K562 (cell line): ENCODE measurements at regions not wholly inside any gene's neighbourhood (a gene's known extent, or its start where the extent isn't known, plus 50 kb on each side); places are given as distances from the start of the nearest gene placed in this dataset.

Source experiments
- ATAC-seq: fragments of 200-7000 bp; cut with Tn5 transposase; 3 replicates; pipeline ENCODE4 v1.9.1; 2020; ENCODE audit warnings: moderate library complexity
- BruUV-seq: library from RNA; stranded (reverse); fragments of 400-500 nt; replicated peaks from 2 replicates; lab custom pipeline; 2021; lab: Mats Ljungman, UMichigan
- CTCF ChIA-PET: fragments of 300-600 bp; formaldehyde crosslinking; extraction: SDS; loops from one replicate; lab custom pipeline; 2021; ENCODE audit warnings: low intra/inter-chr PET ratio; lab: Yijun Ruan, JAX
- POLR2A ChIA-PET: fragments of 300-600, 350-650 bp; sonication (Branson Sonifier 250); formaldehyde crosslinking; extraction: SDS; loops from one replicate; lab custom pipeline; 2021; ENCODE audit warnings: antibody characterized with exemption, inconsistent platforms; lab: Yijun Ruan, JAX
- DNase-seq, 4 experiments: peaks; one replicate each; pipeline versions ENCODE4 v3.0.0 to v3.0.0-alpha.2; 2011 to 2018; ENCODE audit warnings: low spot score in 3 of 4, mixed read lengths in 3 of 4; ENCODE audit errors: extremely low read depth in 1 of 4
- FAIRE-seq: peaks from 2 replicates; lab custom pipeline; 2011; peaks lifted over from hg19 to GRCh38; lab: Jason Lieb, UNC
- H2AFZ ChIP-seq: 2 replicates; pipeline ENCODE4 v1.6.0; 2011; ENCODE audit warnings: low read depth, low read length, control low read depth, inconsistent platforms
- H3K27ac ChIP-seq: fragments of 200-600 bp; 3 replicates; pipeline ENCODE4 v1.8.0; 2011; ENCODE audit warnings: low read depth, mild to moderate bottlenecking, control low read depth, inconsistent platforms, low read length, moderate library complexity, mixed read lengths; ENCODE audit errors: extremely low read depth
- H3K27me3 ChIP-seq, 2 experiments: fragments of 300-600 bp in 1 of 2; 2 replicates in 1 of 2; 3 replicates in 1 of 2; pipeline versions ENCODE4 v1.6.0 to v1.8.0; 2011; ENCODE audit warnings: inconsistent platforms in 2 of 2, low read length in 2 of 2, mild to moderate bottlenecking in 1 of 2, mixed read lengths in 1 of 2, moderate library complexity in 1 of 2; ENCODE audit not compliant: control insufficient read depth in 2 of 2, insufficient read depth in 2 of 2
- H3K36me3 ChIP-seq: fragments of 300-600 bp; 3 replicates; pipeline ENCODE4 v1.8.0; 2011; ENCODE audit warnings: mild to moderate bottlenecking, low read length, inconsistent platforms; ENCODE audit not compliant: control insufficient read depth, insufficient read depth
- H3K4me1 ChIP-seq, 2 experiments: fragments of 200-600 bp in 1 of 2; replicated peaks in 1 of 2; 2 replicates in 1 of 2; 3 replicates in 1 of 2; pipeline versions ENCODE4 v1.5.1 to v1.8.0; 2011; ENCODE audit warnings: inconsistent platforms in 2 of 2, low read length in 2 of 2, mild to moderate bottlenecking in 1 of 2, mixed read lengths in 1 of 2, moderate library complexity in 1 of 2; ENCODE audit not compliant: control insufficient read depth in 2 of 2, insufficient read depth in 2 of 2
- H3K4me2 ChIP-seq: 2 replicates; pipeline ENCODE4 v1.6.1; 2011; ENCODE audit warnings: low read length, control low read depth, inconsistent platforms, mixed read lengths; ENCODE audit not compliant: insufficient read depth
- H3K4me3 ChIP-seq: fragments of 200-600 bp; sonication (generic), shearing (Covaris generic); 2 replicates; pipeline ENCODE4 v1.5.1; 2016; ENCODE audit warnings: control low read depth, inconsistent platforms
- H3K79me2 ChIP-seq: fragments of 200-600 bp; 3 replicates; pipeline ENCODE4 v1.8.0; 2011; ENCODE audit warnings: low read length, inconsistent platforms; ENCODE audit not compliant: control insufficient read depth, insufficient read depth
- H3K9ac ChIP-seq, 2 experiments: 2 replicates each; pipeline versions ENCODE4 v1.6.0 to v1.6.1; 2011; ENCODE audit warnings: low read depth in 2 of 2, low read length in 2 of 2, control low read depth in 1 of 2, inconsistent platforms in 1 of 2, mild to moderate bottlenecking in 1 of 2, mixed read lengths in 1 of 2; ENCODE audit not compliant: insufficient read depth in 1 of 2
- H3K9me1 ChIP-seq: one replicate; pipeline ENCODE4 v1.6.0; 2011; ENCODE audit warnings: inconsistent platforms, mild to moderate bottlenecking, low read length, moderate library complexity; ENCODE audit not compliant: control insufficient read depth, insufficient read depth
- H3K9me3 ChIP-seq: replicated peaks from 2 replicates; pipeline ENCODE4 v1.5.1; 2011; ENCODE audit warnings: low read depth, low read length, inconsistent platforms; ENCODE audit not compliant: control insufficient read depth, insufficient read depth
- H4K20me1 ChIP-seq: replicated peaks from 2 replicates; pipeline ENCODE4 v1.6.1; 2011; ENCODE audit warnings: low read length, inconsistent platforms, mixed read lengths; ENCODE audit not compliant: control insufficient read depth, insufficient read depth
- ATF1 ChIP-seq, 2 experiments: fragments of 450-650 bp in 1 of 2; IDR thresholded peaks; 2 replicates each; pipeline ENCODE4 v1.6.1; 2016; ENCODE audit warnings: missing compliant biosample characterization in 1 of 2, missing genetic modification characterization in 1 of 2
- HEY1 ChIP-seq: fragments of 250-450 bp; sonication (Bioruptor Pico); IDR thresholded peaks from 2 replicates; pipeline ENCODE4 v1.5.0; 2020; ENCODE audit warnings: mild to moderate bottlenecking, moderate library complexity, borderline replicate concordance
- KDM4B ChIP-seq, 2 experiments: fragments of 450-650 bp in 1 of 2; sonication (generic) in 1 of 2; IDR thresholded peaks; 2 replicates each; pipeline ENCODE4 v1.6.1; 2016 to 2017; ENCODE audit warnings: borderline replicate concordance in 2 of 2, antibody characterized with exemption in 1 of 2, low read depth in 1 of 2, mild to moderate bottlenecking in 1 of 2
- KLF13 ChIP-seq: fragments of 450-650 bp; IDR thresholded peaks from 2 replicates; pipeline ENCODE4 v1.6.1; 2016; ENCODE audit warnings: missing genetic modification characterization, low read depth, mild to moderate bottlenecking, missing compliant biosample characterization, moderate library complexity, borderline replicate concordance
- MEIS2 ChIP-seq: fragments of 450-650 bp; IDR thresholded peaks from 2 replicates; pipeline ENCODE4 v1.6.1; 2014; ENCODE audit warnings: mild to moderate bottlenecking; ENCODE audit not compliant: partially characterized antibody
- MYBL2 ChIP-seq, 2 experiments: fragments of 450-650 bp in 1 of 2; sonication (generic) in 1 of 2; formaldehyde crosslinking in 1 of 2; IDR thresholded peaks; 2 replicates each; pipeline versions ENCODE4 v1.6.1 to v1.8.1; 2017 to 2022; ENCODE audit warnings: borderline replicate concordance in 1 of 2, inconsistent platforms in 1 of 2, low read depth in 1 of 2, mild to moderate bottlenecking in 1 of 2, missing genetic modification reagents in 1 of 2, moderate library complexity in 1 of 2
- SRSF1 ChIP-seq: fragments of 200-400 bp; formaldehyde crosslinking; IDR thresholded peaks from 2 replicates; pipeline ENCODE4 v1.6.1; 2017; ENCODE audit warnings: mild to moderate bottlenecking, low read depth, low read length, moderate library complexity
- THRAP3 ChIP-seq: fragments of 450-650 bp; IDR thresholded peaks from 2 replicates; pipeline ENCODE4 v1.6.1; 2016; ENCODE audit warnings: mild to moderate bottlenecking, inconsistent platforms, borderline replicate concordance
- ZSCAN32 ChIP-seq: fragments of 450-650 bp; formaldehyde crosslinking; IDR thresholded peaks from 2 replicates; pipeline ENCODE4 v1.4.0; 2020; ENCODE audit warnings: mild to moderate bottlenecking, moderate library complexity
- WGBS: fragments of 100-300 bp; shearing (Covaris generic); methylation state at CpG from one replicate; pipeline ENCODE4 v1.1.6; 2016; ENCODE audit warnings: low coverage, mixed read lengths; ENCODE audit not compliant: insufficient coverage; ENCODE audit errors: missing lambda C conversion rate; 5-methylcytosine and 5-hydroxymethylcytosine counted together
- in situ Hi-C: fragments of 300-500 bp; cut with MboI; formaldehyde crosslinking; loops from 4 replicates; pipeline ENCODE4 v1.15.0; 2018; ENCODE audit warnings: inconsistent platforms, mixed read lengths
- intact Hi-C: fragments of 100-400 bp; cut with micrococcal nuclease; formaldehyde crosslinking; loops from 2 replicates; pipeline ENCODE4 v1.14.2; 2022
- TF ChIP-seq, protein P1 (sequence below): fragments of 450-650 bp; IDR thresholded peaks from 2 replicates; pipeline ENCODE4 v1.6.1; 2016; ENCODE audit warnings: mild to moderate bottlenecking
- TF ChIP-seq, protein P2 (sequence below), 2 experiments: fragments of 200-800 bp in 1 of 2; sonication (Bioruptor generic) in 1 of 2; sonication (generic) in 1 of 2; formaldehyde crosslinking in 1 of 2; IDR thresholded peaks in 1 of 2; conservative IDR thresholded peaks in 1 of 2; 2 replicates each; pipeline versions ENCODE4 v1.5.0 to v1.6.1; 2016 to 2020; ENCODE audit warnings: missing compliant biosample characterization in 1 of 2, missing genetic modification characterization in 1 of 2, missing genetic modification reagents in 1 of 2
- TF ChIP-seq, protein P3 (sequence below), 2 experiments: IDR thresholded peaks; 2 replicates each; pipeline ENCODE4 v1.6.1; 2012; ENCODE audit warnings: improper control_type of control experiment in 2 of 2, low read depth in 2 of 2, low read length in 2 of 2, borderline replicate concordance in 1 of 2
- TF ChIP-seq, protein P4 (sequence below): fragments of 450-650 bp; formaldehyde crosslinking; IDR thresholded peaks from 2 replicates; pipeline ENCODE4 v1.4.0; 2020; ENCODE audit warnings: mild to moderate bottlenecking, mixed read lengths

DNA sequence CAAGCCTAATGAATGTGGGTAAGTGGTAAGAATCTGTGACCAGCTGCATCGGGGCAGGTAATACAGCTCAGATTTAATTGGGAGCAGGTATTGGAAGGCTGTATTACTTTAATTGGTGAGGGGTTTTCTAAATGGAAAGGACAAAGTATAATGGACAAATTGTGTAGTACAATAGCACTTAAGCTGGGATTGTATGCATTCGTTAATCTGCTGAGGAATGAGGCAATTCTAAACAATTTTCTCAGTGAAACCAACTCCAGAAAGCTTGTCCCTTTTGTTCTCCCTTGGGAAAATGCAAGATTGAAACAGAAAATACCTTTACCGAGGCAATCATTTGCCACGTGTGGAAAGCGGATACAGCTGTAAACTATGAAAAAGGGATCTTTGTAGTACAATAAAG lies 801.6 kb upstream of the POU3F3 start:
- BruUV-seq = no TSS peak

More for the DNA sequence above, 801.6 kb upstream of the POU3F3 start:
- H3K4me3 ChIP-seq = no peak overlapping the region
- ATAC-seq (no peak), DNase-seq (no peak), FAIRE-seq (no peak)
- no peak overlapping the region for H3K9ac ChIP-seq
- H4K20me1 ChIP-seq = no peaks in the 10 kb centered on the region
- no peak overlapping the region for H3K4me2 ChIP-seq
- ChIA-PET POLR2A (no interaction called here), CTCF (no interaction called here)
- H3K79me2 ChIP-seq = no peaks in the 10 kb centered on the region
- TF ChIP-seq SRSF1 = no peak
- TF ChIP-seq HEY1 (CRISPR knock-in tag) = no peak
- TF ChIP-seq, protein P1, sequence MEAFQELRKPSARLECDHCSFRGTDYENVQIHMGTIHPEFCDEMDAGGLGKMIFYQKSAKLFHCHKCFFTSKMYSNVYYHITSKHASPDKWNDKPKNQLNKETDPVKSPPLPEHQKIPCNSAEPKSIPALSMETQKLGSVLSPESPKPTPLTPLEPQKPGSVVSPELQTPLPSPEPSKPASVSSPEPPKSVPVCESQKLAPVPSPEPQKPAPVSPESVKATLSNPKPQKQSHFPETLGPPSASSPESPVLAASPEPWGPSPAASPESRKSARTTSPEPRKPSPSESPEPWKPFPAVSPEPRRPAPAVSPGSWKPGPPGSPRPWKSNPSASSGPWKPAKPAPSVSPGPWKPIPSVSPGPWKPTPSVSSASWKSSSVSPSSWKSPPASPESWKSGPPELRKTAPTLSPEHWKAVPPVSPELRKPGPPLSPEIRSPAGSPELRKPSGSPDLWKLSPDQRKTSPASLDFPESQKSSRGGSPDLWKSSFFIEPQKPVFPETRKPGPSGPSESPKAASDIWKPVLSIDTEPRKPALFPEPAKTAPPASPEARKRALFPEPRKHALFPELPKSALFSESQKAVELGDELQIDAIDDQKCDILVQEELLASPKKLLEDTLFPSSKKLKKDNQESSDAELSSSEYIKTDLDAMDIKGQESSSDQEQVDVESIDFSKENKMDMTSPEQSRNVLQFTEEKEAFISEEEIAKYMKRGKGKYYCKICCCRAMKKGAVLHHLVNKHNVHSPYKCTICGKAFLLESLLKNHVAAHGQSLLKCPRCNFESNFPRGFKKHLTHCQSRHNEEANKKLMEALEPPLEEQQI = no peak
- TF ChIP-seq, protein P2, sequence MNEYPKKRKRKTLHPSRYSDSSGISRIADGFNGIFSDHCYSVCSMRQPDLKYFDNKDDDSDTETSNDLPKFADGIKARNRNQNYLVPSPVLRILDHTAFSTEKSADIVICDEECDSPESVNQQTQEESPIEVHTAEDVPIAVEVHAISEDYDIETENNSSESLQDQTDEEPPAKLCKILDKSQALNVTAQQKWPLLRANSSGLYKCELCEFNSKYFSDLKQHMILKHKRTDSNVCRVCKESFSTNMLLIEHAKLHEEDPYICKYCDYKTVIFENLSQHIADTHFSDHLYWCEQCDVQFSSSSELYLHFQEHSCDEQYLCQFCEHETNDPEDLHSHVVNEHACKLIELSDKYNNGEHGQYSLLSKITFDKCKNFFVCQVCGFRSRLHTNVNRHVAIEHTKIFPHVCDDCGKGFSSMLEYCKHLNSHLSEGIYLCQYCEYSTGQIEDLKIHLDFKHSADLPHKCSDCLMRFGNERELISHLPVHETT (CRISPR knock-in tag; conservative IDR thresholded peaks at IDR 0.05 in 1 of 2, IDR thresholded peaks at IDR 0.05 in 1 of 2) = no peak
- no peak for TF ChIP-seq THRAP3
- no peak for TF ChIP-seq MEIS2
- no peak for TF ChIP-seq KLF13 (tag)
- TF ChIP-seq, protein P3, sequence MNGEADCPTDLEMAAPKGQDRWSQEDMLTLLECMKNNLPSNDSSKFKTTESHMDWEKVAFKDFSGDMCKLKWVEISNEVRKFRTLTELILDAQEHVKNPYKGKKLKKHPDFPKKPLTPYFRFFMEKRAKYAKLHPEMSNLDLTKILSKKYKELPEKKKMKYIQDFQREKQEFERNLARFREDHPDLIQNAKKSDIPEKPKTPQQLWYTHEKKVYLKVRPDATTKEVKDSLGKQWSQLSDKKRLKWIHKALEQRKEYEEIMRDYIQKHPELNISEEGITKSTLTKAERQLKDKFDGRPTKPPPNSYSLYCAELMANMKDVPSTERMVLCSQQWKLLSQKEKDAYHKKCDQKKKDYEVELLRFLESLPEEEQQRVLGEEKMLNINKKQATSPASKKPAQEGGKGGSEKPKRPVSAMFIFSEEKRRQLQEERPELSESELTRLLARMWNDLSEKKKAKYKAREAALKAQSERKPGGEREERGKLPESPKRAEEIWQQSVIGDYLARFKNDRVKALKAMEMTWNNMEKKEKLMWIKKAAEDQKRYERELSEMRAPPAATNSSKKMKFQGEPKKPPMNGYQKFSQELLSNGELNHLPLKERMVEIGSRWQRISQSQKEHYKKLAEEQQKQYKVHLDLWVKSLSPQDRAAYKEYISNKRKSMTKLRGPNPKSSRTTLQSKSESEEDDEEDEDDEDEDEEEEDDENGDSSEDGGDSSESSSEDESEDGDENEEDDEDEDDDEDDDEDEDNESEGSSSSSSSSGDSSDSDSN (IDR thresholded peaks at IDR 0.05; ENCODE audit: borderline replicate concordance in 1 of 2, low read depth in 2 of 2, low read length in 2 of 2) = no peak
- TF ChIP-seq, protein P4, sequence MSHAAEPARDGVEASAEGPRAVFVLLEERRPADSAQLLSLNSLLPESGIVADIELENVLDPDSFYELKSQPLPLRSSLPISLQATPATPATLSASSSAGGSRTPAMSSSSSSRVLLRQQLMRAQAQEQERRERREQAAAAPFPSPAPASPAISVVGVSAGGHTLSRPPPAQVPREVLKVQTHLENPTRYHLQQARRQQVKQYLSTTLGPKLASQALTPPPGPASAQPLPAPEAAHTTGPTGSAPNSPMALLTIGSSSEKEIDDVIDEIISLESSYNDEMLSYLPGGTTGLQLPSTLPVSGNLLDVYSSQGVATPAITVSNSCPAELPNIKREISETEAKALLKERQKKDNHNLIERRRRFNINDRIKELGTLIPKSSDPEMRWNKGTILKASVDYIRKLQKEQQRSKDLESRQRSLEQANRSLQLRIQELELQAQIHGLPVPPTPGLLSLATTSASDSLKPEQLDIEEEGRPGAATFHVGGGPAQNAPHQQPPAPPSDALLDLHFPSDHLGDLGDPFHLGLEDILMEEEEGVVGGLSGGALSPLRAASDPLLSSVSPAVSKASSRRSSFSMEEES (CRISPR knock-in tag) = no peak
- TF ChIP-seq ZSCAN32 (CRISPR knock-in tag) = no peak
- TF ChIP-seq KDM4B (IDR thresholded peaks at IDR 0.05; ENCODE audit: borderline replicate concordance in 2 of 2, low read depth in 1 of 2) = no peak
- TF ChIP-seq ATF1 (CRISPR knock-in tag; IDR thresholded peaks at IDR 0.05) = no peak
- no peak for TF ChIP-seq ATF1 (tag; IDR thresholded peaks at IDR 0.05)
- TF ChIP-seq MYBL2 (IDR thresholded peaks at IDR 0.05; ENCODE audit: low read depth) = no peak
- no peak for TF ChIP-seq MYBL2 (CRISPR knock-in tag; IDR thresholded peaks at IDR 0.05; ENCODE audit: borderline replicate concordance)
- no peaks in the 10 kb centered on the region for H3K27me3 ChIP-seq
- no peak overlapping the region for H2AFZ ChIP-seq
- H3K4me1 ChIP-seq = no peaks in the 10 kb centered on the region
- H3K9me3 ChIP-seq = no peaks in the 10 kb centered on the region
- 0% methylated on average over 5 of the region's 5 CpGs for WGBS
- intact Hi-C loops (no loop called here), in situ Hi-C loops (no loop called here)
- no peak overlapping the region for H3K27ac ChIP-seq
- H3K9me1 ChIP-seq = no peaks in the 10 kb centered on the region
- H3K36me3 ChIP-seq = no peaks in the 10 kb centered on the region
